GM18951 (cell line): ENCODE measurements at regions not wholly inside any gene's neighbourhood (a gene's known extent, or its start where the extent isn't known, plus 50 kb on each side); places are given as distances from the start of the nearest gene placed in this dataset.

Experiments used
- POLR2A ChIP-seq: IDR thresholded peaks from 4 replicates; pipeline ENCODE4 v1.6.1; 2011; ENCODE audit warnings: mild to moderate bottlenecking; ENCODE audit not compliant: insufficient read length, insufficient read depth; ENCODE audit errors: extremely low read depth
- in situ Hi-C: fragments of 300-500 bp; cut with MboI; formaldehyde crosslinking; loops from one replicate; pipeline ENCODE4 v1.12.0; 2022; ENCODE audit warnings: low sequenced_read_pairs, mixed read lengths, inconsistent platforms; ENCODE audit not compliant: unreplicated experiment

DNA sequence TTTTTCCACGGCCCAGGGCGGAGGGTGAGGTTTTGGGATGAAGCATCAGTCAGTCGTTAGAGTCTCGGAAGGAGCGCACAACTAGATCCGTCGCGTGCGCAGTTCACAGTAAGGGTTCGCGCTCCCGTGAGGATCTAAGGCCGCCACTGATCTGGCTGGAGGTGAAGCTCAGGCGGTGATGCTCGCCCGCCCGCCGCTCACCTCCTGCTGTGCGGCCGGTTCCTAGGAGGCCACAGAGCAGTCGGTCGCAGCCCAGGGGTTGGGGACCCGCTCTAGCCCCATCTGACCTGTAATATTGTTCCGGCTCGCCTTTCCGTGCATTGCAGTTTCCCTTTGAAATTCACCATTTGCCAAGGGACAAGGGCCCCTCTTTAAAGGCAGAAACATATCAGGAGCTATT, 244.7 kb downstream of the TFAP2C start:
- no peak for TF ChIP-seq POLR2A
- in situ Hi-C loops = no loop called here

DNA sequence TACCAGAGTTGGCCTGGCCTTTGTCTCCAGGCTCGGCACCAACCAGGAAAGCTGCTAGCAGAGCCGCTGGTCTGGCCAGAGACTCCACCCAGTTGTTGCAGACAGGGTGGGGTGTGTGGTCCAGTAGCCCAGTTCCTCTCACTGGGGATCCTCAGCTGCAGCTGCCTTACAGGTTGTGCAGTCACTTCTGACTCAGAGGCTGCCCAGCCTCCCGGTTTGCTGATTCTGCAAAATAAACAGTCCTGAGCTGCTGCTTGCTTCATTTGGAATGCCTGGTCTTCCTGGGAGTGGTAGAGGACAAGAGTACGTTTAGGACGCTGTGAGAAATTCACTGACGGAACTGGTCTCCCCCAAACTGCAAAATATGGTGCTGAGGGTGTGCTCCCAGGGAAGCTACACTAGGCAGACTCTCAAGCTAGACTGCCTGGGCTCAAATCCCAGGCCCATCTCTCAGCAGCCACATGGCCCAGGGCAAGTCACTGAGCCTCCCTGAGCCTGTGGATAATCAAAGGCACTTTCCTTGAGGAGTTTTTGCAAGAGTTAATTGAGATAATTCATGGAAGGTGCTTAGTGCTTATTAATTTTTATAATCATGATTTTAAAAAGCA, 246.1 kb downstream of the TFAP2C start:
- in situ Hi-C loops = no loop called here
- TF ChIP-seq POLR2A = no peak

DNA sequence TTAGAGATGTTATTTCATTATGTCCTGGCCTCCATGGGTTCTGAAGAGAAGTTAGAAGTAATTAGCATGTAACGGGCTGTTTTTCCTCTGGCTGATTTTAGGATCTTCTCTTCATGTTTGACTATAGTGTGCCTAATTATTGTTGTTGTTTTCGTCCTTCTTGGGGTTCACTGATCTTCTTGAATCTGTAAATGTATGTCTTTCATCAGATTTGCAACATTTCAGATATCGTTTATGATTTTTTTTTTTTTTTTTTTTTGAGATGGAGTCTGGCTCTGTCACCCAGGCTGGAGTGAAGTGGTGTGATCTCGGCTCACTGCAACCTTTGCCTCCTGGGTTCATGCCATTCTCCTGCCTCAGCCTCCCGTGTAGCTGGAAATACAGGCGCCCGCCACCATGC, 246.7 kb downstream of the TFAP2C start:
- in situ Hi-C loops = no loop called here
- TF ChIP-seq POLR2A = no peak

DNA sequence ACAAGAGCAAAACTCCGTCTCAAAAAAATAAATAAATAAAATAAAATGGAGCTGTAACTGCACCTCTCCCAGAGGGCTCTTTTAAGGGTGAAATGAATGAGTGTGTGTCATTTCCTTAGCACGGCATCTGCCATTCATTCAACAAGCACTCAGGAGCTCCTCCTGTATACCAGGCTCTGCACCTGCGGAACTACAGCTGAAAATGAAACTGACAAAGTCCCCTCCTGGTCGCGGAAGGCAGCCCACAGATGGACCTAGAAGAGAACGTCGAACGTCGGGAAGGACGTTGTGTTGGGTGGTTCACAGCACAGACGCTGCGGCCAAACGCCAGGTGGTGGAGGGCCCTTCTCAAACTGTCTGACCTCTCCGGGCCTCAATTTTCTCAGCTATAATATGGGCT, 256.4 kb downstream of the TFAP2C start:
- in situ Hi-C loops = no loop called here
- no peak for TF ChIP-seq POLR2A

DNA sequence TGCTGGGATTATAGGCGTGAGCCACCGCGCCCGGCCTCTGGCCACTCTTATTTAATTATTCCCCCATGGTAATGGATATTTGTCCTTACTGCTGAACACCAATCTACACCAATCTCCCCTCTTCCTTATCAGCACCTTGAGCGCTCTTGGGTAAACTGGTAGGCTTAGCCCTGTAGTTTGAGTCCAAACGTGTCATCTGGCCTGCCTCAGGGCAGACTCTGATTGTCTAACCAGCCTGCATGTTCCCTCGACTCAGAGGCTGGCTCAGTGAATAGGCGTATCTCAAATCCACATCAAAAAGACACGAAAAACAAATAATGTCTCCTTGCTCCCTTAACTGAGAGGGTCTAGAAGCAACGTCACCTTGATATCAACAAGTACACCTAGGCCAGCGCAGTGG, 260.9 kb downstream of the TFAP2C start:
- in situ Hi-C loops = no loop called here
- TF ChIP-seq POLR2A = no peak

DNA sequence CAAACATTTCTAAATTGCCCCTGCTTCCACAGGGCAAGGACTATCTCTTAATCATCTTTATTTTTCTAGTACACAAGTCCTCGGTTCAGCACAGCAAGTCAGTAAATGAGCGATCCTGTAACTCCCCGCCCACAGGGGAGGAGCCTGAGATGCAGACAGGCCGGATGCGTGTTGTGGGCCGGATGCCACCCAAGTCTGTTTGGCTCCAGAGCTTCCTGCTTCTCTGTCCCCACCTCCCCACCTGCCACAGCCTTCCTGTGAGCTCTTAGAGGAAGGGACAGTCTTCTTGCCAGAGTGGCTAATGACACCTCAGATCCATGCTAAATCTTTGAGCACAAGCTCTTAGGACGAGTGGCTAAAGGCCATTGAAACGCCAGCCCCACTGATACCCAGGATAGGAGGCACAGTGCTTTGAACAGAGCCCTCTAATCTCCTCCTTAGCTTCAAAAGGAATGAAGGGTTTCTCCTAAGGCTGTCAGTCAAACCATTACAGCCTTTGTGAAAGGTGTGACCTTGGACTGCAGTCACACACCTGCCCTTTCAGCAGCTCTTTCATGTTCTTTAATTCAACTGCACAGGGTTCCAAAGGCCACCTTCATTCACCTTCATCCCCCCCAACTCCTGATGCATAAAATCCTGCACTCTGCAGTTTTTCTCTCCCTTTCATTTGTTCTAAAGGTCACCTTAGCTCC, 264.3 kb downstream of the TFAP2C start:
- in situ Hi-C loops = no loop called here
- no peak for TF ChIP-seq POLR2A

DNA sequence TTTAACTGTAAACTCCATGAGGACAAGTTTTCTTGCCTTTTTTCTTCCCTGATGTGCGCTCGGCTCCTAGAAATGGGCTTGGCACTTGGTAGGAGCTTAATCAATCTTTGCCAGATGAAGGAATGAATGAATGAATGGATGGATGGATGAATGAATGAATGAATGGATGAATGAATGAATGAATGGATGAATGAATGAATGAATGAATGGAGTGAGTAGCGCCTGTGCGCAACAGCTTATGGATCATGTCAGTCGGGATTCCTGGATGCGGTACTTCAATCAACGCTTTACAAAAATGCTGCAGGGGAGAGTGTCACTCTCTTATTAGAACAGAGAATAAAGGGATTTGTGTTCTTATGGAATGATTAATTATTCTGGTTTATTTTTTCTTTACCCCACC, 267.3 kb downstream of the TFAP2C start:
- in situ Hi-C loops = no loop called here
- TF ChIP-seq POLR2A = no peak

DNA sequence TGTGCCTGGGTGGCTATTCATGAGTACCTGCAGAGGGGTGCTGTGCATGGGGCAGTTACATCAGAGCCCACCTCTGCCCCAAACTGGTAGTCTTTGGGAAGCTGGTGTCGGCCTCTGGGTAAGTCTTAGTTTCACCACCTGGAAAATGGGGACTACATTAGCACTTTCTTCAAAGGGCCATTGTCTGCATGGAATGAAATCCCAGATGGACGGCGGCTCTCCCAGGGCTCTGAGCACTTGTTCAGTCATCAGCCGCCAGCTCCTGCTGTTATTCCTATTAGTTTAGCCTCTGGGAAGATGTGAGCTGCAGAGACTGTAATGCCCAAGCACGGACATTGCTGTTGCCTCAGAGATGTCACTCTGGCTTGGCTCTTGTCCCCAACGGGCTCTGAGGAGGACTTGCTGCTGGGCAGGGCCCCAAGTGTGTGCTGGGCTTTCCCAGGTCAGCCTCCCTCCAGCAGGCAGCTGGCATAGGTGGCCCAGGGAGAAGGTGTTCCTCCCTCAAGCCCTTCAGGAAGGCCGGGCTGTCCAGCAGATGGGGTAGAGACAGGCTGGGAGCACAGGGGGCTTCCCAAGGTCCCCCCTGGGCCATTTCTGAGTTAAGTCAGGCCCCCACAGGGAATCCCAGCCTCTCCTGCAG, 268.3 kb downstream of the TFAP2C start:
- in situ Hi-C loops = no loop called here
- TF ChIP-seq POLR2A = no peak

DNA sequence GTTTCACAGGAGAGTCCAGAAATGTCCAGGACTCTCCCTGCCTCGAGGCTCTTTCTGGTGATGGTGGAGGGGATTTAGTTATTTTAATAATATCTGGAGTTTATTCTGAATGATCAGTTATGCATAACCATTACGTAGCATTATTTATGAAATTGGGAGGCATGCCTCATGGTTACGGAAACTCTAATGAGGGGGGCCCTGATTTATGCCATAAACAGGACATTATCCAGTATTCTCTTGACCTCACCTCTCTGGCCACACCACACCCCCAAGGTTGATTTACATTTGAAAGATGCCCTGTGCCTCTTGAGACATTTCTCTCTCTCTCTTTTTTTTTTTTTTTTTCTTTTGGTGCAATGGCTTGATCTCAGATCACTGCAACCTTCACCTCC, 268.8 kb downstream of the TFAP2C start:
- in situ Hi-C loops = no loop called here
- no peak for TF ChIP-seq POLR2A

DNA sequence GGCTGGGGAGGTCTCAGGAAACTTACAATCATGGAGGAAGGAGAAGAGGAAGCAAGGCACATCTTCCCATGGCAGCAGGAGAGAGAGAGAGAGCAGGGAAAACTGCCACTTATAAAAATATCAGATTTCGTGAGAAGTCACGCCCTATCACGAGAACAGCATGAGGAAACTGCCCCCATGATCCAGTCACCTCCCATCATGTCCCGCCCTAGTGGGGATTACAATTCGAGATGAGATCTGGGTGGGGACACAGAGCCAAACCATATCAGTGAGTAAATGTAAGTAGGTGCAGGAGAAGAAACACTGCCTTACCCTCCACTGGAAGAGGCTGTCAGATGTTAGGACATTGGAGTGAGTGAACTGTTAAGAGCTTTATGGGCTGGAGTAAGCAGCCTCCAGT, 270.4 kb downstream of the TFAP2C start:
- in situ Hi-C loops = no loop called here
- TF ChIP-seq POLR2A = no peak

DNA sequence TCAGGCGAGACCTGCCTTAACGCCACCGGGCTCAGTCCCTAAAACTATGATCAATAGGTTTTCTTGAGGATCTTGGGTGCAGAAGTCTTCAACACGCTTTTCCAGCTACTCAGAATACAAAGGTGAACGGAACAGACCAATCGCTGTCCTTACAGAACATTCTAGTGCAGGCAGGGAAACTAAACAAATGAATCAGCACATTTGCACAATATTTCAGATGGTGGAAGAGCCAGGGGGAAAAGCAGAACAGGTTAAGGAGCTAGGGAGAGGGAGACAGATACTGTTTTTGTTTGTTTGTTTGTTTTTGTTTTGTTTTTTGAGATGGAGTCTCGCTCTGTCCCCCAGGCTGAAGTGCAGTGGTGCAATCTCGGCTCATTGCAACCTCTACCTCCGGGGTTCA, 271.1 kb downstream of the TFAP2C start:
- in situ Hi-C loops = no loop called here
- TF ChIP-seq POLR2A = no peak

DNA sequence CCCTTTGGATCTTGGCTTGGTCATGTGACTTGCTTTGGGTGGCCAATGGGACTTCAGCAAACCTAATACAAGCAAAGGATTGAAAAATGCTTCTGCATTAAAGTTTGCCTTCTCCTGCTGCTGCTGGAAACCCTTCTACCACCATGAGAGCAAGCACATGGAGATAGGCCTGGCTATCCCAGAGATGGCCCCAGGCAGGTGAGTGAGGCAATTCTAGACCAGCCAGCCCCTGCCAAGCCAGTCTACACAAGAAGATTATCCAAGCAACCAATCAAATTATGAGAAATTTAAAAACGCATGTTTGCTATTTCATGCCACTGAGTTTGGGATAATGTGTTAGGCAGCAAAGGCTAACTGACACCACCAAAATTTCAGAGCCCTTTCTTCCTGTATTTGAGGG, 274.3 kb downstream of the TFAP2C start:
- in situ Hi-C loops = no loop called here
- TF ChIP-seq POLR2A = no peak

DNA sequence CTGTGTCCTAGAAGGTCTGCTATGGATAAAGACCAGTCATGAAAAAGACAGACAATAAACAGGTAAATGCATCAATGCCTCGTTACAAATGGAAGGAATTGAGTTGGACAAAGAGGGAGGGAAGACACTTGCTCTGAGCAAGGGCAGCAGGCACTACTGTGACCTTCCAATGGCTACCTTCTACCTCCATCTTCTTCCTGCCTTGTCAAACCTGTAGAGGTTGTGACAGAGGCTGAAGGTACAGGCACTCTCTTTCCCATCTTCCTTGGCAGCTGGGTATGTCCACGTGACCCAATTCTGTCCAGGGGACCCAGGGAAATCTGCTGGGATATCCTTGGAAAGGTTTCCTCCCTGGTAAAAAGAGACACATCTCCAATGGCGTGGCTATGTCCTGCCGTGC, 274.8 kb downstream of the TFAP2C start:
- no peak for TF ChIP-seq POLR2A
- in situ Hi-C loops = no loop called here

DNA sequence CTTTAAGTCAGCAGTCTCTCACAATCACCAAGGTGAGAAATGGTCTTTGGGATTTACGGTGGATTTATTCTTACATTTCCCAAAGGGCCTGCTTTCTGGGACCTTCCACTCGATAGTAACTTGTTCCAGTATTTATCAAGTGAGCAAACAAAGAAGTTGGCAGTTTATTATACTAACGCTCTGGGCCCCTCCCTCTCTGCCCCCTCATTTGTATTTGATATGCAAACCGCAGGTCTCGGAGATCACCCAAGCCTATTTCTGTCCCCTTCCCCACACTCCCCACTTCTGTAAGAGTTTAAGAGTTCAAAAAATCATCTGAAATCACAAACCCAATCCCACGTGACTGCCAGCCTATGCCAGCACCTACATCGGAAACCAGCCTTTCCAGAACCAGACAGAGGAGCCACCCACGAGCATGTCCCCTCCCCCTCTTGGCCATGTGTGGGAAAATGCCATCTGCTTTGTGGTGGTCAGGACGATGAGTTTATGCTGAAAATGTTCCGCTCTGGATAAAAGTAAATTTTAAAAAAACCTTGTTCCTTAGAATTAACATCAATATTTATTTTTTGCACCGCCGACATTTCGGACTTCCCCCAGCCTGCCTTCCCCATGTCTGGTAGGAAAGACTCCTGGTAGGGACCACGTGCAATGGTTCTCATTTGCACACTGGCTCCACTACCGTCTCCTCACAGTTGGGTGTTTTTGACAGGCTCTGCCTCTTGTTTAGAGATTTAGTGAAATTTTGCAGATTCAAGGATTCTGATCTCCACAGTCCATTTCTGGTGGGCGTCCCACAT, 281.0 kb downstream of the TFAP2C start:
- TF ChIP-seq POLR2A = no peak
- in situ Hi-C loops = no loop called here

DNA sequence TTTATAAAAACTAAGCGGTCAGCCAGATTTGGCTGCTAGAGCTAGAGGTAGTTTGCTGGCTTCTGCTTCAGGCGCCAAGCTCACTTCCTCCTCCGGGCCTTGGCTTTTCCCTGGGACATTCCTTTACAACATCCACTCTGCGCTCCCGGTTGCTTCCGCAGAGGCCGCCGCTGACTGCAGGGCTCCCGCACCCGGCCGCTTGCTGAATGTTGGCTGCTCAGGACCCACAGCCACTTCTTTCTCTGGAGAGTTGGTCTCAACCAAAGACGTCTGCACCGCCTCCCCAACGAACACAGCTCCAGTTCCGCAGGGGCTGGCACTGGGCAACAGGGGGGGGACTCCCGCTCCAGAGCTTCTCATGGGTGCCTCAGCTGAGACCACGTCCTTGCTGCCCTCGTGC, 282.8 kb downstream of the TFAP2C start:
- in situ Hi-C loops = no loop called here
- no peak for TF ChIP-seq POLR2A
